Activated CD4-positive, CD25-positive, alpha-beta regulatory T cell treated with anti-CD3 and anti-CD28 coated beads, Interleukin-2, amount 50 U/mL, for 16 hours (primary cell): ENCODE measurements at regions not wholly inside any gene's neighbourhood (a gene's known extent, or its start where the extent isn't known, plus 50 kb on each side); places are given as distances from the start of the nearest gene placed in this dataset.

Experiments
- DNase-seq: peaks from one replicate; pipeline ENCODE4 v3.0.0-alpha.2; 2020; ENCODE audit warnings: low read depth, low spot score

DNA sequence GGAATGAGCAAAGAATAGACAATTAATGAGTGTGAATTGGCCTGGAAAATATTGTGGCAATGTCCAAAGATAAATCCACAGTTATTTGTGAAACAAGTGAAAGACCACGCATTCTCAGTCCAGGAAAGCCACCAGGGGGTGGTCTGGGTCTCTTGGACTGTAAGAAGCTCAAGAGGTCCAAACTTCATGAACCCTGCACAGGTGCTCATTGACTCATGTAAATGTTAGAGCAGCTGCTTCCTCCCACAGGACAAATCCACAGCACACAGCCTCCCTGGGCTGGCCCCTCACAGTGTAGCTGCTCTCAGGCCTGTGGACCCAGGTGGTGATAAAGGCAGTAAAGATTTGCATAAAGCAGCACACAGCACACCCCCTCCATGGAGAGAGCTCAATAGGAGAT, 114.0 kb downstream of the ZNF280B start:
- no peak for DNase-seq

DNA sequence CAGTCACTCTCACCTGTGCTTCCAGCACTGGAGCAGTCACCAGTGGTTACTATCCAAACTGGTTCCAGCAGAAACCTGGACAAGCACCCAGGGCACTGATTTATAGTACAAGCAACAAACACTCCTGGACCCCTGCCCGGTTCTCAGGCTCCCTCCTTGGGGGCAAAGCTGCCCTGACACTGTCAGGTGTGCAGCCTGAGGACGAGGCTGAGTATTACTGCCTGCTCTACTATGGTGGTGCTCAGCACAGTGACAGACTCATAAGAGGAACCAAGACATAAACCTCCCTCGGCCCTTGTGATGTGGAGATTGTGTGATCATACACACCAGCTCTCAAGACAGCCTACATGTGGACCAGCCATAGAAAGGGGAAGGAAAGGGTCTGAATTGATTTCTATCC, 113.3 kb downstream of the ZNF280B start:
- DNase-seq: no peak

DNA sequence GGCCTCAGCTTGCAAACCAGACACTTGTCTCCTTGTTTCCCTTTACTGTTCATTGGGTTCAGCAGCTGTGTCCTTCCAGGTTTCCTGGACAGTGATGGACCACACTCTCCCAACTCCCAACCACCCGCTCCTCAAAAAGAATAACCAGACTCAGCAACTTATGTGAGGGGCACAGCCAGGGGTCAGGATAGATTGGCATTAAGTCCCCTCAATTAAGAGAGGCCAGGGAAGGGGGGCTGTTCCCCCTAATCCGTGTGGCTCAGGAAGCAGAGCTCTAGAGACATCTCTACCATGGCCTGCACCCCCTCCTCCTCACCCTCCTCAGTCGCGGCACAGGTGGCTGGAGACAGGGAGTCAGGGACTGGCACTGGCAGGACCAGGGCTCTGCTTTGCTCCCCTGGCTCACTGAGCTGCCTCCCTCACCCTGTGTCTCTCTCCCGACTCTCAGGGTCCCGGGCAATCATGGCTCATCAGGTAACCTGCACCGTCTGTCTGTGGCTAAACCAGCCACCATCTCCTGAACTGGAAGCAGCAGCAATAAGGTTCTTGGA, 111.7 kb downstream of the ZNF280B start:
- no peak for DNase-seq

DNA sequence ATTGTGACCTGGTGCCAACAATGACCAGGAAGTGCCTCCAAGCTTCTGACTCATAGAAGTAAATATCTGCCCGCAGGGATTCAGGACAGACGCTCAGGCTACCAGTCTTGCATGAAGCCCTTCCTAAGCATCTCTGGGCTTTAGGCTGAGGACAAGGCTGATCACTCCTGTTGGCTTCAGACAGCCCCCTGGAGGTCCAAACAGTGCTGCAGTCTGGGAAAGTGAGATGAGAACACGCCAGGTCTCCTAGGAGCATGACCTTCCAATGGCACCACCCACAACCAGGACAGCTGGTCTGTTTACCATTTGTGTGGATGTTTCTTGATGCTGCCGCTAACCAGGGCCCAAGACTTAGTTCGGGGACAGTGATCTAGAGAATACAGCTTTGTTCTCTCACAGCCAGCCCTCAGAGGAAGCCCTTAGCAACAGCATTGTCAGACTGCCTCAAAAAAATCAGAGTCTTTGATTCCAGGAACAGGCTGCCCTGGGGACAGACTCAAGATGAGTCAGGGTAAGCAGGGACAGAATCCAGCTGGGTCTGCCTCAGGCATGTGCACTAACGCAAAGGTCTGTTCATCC, 111.2 kb downstream of the ZNF280B start:
- no peak for DNase-seq

DNA sequence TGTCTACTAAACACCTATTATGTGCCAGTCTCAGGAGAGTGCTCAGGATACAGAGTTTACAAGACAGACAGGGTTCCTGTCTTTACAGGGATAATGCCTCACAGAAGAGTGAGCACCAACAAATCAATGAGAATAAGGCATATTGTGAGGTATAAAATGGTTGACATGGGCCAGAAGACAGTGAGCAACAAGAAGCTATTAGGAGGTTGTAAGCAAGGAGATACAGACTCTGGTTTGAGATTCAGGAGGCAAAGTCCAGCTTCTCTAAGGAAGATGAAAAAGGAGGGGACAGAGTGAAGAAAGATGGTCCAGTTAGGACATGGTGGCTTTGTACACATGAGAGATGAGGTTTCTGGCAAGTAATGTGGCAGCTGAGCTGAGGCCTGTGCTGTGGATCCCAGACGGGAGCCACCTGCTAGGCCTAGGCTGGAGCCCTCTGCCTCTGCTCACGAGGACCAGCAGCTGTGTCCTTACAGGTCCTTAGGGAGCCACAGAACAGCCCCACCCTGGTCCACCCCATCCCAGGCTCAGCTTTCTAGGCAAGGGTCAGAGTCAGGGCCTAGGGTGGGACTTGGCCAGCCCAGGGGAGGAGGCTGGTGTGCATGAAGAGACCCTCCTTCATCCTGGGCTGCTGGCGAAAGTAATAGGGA, 110.5 kb downstream of the ZNF280B start:
- no peak for DNase-seq

DNA sequence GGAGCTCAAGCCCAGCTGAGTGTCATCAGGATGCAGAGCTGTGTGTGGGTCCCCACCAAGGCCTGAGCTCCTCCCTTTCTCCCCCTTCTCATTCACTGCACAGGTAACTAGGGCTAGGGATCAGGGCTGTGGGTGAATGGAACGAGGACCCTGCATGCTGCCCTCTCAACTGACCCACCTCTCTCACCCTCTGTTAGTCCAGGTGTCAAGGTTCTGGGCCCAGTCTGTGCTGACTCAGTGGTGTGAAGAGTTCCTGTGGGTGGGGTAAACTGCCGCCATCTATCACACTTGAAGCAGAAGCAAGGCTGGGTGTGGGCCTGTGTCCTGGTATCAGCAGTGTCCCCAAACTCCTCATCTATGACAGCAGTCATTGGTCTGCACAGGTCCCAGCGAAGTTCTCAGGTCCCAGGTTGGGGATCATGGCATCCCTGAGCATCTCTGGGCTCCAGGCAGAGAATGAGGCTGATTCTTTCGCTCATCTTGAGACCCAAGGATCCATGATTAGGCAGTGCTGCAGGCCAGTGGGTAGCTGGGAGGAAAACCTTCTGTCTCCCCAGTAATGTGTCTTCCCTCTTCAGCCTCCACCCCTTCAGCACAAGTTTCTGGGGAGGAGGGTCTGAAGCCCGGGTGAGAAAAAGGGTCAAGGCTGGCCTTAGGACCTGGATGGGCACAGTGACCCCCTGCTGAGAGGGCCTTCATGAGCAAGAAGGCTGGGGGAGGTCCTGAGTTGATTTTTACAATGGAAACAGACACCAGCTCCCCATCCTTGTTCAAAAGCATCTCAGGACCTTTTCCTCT, 109.8 kb downstream of the ZNF280B start:
- DNase-seq: no peak

DNA sequence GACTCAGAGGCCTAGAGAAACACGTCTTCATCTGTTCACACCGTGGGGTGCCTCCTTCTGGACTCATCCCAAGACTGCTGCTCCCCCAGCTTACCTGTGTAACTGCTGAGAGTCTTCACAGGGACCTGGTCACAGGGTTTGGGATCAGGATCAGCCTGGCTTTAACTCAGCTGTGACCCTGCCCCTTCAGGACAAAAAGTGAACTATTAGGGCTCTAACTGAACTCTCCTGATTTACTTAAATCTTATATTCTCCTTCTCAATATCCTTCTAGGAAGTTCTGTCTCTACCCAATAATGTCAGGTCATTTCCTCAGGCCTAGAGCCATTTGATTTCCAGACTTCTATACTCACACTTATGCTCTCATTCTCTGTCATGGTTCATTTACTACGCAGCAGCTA, 108.4 kb downstream of the ZNF280B start:
- DNase-seq: no peak

DNA sequence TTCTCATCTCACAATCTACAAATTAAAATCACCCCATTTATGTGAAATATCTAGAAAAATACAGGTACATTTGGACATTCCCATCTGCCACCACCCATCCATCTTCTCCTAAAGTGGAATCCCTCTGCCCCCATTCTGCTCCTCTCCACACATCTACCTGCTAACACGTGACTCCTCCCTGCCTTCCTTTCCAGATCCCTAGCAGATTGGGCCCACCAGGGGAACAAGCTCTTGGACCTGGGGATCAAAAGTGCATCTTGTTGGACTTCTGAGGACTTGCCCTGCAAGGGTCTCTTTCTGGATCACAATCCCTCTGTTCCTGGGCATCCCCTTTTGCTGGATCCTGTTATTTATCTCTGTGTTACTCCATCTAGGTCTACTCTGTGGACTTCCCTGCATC, 107.6 kb downstream of the ZNF280B start:
- DNase-seq: no peak

DNA sequence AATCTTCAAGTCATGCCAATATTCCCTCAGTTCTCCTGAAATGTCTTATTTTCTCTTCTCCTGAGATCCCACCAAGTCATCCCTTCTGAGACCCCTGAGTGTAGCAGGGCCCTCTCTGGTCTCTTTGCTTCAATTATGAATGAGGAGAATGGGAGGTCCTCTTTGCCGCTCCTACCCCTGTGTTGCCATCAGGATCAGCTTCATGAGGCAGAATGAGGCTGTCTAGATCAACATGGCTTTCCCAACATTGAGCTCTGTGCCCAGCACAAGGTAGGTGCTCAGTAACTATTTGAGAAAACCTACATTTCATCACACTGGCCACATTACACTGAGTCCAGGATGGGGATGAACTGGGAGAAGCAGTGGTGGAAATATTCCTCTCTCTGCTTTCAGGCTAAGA, 107.2 kb downstream of the ZNF280B start:
- DNase-seq: no peak

DNA sequence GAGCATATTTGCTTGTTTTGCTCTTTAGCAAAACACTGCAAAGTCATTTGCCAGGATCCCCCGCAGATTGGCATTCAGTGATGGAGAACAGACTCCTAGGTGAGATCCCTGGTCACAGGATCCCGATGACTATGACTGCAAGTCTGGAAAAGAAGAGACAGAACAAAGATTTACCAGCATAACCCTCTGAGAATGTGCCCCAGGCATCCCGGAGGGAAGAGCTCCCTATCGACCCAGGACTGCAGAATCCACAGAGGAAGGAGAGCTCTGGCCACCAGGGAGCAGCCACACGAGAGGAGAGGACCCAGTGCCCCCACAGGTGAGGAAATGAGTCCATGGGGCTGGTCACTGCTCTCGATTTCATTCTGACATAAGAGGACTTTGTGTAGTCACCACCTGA, 105.2 kb downstream of the ZNF280B start:
- DNase-seq: no peak

DNA sequence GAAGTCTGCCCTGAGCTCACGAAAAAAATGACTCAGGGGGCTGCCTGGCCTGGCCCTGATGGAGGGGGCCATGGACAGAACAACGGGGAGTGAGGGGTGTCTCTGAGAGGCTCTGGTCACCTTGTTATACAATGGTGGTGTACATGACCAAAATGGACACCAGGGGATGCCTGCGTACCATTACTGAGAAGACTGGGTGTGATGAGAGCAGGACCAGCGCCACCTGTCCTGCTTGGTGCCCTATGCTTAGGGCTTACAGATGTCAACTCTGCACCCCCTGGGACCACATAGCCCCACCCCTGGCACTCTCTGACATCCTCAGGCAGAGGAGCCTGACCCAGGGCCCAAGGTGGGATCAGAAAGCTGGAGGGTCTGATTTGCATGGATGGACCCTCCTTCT, 104.8 kb downstream of the ZNF280B start:
- DNase-seq: no peak

DNA sequence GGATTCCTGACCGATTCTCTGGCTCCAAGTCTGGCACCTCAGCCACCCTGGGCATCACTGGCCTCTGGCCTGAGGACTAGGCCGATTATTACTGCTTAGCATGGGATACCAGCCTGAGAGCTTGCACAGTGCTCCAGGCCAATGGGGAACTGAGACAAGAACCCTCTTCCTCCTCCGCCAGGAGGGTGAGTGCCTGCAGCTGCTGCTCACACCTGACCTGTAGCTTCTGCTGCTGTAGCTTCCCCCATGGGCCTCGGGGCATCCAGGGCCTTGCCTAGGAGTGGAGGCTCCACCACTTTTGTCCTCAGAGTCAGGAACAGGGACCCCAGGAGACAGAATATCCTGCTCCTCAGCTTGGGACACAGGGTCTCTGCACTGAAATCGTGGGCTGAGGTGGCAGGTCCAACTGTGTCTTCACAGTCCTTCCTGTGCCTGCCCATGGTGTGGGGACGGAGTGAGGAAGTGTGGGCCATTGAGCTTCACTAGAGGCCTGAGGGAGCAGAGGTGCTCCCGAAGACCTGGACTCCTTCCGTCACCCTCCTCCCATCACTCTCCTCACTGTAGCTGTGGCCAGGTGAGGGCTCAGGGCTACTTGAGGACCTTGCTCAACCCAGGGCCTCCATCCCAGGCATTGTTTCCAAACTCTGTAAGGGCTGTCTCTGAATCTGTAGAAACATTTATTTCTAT, 103.8 kb downstream of the ZNF280B start:
- no peak for DNase-seq

DNA sequence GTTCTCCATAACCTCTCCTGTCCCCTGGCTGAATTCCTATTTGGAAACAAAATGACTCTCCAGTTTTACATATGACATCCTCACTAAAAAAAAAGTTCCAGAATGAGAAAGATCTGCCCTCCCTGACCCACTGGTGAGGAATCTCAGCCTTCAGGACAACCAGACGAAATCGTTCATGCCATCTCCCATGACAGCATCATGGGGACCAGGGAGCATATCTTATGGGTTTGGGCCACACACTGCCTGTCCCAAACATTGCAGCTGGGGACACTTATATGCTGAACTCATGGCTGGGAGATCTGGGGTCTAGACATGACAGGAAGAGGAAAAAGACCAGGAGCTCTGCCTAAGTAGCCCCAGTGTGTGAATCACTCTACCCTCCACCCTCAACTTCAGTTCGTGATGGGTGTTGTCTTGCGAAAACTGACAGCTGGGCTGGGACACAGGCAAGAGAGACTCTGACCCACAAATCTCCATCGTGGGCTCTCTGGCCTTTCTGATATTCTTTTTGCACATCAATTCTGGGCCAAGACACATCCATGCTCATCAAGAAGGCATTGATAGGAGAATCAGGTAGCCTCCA, 102.0 kb downstream of the ZNF280B start:
- DNase-seq: no peak

DNA sequence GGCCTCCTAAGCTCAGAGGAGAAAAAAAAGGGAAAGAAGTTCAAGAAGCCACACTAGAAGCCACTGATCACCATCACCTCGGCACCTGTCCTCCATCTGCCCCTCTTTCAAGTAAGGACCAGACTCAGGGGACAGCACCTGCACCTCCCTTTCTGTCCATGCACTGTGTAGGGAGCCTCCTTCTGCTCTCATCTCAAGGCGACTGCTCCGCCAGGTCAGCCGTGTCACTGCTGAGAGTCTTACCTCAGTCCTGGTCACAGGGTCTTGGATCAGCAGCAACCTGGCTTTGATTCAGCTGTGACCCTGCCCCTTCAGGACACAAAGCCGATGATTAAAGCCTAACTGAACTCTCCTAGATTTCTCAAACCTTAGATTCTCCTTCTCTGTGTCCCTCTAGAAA, 101.5 kb downstream of the ZNF280B start:
- DNase-seq: no peak

DNA sequence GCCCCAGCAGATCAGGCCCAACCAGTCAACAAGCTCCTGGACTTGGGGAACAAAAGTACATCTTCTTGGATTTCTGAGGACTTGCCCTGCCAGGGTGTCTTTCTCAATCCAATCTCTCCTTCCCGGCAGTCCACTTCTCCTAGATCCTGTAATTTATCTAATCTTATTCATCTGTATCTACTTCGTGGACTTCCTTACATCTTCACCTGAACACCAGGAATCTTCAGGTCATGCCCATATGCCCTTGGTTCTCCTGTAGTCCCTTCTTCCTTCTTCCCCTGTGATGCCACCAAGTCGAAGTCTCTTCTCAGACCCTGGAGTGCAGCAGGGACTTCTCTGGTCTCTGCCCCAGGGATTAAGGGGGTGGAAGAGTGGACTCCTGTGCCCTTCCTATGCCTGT, 100.3 kb downstream of the ZNF280B start:
- DNase-seq: no peak

DNA sequence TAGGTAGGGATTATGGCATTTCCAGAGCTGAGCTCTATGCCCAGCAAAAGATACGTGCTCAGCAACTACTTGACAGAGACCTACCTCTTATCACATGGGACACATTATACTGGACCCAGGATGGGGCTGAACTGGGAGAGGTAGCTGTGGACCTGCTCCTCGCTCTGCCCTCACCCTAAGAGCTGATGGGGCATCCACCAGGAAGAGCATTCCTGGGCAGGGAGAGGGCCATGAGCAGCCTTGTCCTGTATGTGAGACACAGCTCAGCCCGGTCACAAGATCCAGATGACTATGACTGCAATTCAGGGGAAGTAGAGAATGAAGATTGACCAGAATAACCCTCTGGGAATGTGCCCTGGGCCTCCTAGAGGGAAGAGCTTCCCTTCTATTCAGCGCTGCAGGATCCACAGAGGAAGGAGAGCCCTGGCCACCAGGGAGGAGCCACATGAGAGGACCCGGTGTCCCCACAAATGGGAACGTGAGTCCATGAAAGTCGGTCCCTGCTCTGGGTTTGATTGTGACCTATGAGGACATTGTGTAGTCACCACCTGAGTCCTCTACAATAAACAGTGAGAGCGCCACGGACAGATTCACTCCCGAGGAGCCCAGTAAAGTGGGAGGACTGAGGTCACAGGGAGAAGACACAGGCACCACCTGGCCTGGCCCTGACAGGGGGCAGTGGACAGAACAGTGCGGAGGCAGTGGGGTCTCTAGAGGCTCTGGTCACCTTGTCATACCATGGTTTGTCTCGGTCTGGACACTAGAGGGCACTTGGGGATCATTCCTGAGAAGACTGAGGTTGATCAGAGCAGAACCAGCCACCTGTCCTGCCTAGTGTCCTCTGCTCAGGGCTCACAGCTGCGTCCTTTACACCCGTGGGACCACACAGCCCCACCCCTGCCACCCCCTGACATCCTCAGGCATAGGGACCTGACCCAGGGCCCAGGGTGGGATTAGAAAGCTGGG, 99.5 kb downstream of the ZNF280B start:
- DNase-seq: no peak

DNA sequence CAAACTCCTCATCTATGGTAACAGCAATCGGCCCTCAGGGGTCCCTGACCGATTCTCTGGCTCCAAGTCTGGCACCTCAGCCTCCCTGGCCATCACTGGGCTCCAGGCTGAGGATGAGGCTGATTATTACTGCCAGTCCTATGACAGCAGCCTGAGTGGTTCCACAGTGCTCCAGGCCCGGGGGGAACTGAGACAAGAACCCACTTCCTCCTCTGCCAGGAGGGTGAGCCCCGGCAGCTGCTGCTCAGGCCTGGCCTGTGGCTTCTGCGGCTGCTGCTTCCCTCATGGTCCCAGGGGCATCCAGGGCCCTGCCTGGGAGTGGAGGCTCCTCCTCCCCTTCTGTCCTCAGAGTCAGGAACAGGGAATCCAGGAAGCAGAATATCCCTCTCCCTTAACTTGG, 98.4 kb downstream of the ZNF280B start:
- DNase-seq: no peak

DNA sequence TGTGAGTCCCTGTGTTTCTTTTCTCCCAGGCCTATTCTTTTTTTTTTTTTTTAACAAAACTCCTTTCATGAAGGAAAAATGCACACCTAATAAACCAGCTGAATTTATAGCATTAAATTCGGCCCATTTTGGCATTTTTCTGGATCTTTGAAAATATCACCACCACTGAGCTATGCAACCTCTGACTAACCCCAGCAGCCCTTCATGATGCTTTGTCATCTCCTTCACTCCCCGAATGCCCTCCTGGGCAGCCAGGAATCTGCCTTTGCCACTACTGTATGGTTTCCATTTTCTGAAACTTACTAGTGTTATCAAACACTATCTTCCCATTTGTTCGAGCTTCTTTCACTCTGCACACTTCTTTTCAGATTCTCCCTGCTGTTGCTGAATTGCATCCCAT, 97.9 kb downstream of the ZNF280B start:
- DNase-seq: no peak

DNA sequence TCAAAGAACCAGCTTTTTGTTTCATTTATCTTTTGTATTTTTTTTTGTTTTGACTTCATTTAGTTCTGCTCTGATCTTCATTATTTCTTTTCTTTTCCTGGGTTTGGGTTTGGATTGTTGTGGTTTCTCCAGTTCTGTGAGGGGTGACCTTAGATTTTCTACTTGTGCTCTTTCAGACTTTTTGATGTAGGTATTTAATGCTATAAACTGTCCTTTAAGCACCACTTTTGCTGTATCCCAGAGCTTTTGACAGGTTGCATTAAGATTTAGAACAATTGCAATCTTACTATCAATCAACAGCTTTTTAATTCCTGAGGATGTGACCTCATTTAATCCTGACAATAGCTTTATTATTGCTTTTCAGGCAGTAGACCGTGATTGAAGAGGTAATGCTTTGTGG, 94.3 kb downstream of the ZNF280B start:
- no peak for DNase-seq

DNA sequence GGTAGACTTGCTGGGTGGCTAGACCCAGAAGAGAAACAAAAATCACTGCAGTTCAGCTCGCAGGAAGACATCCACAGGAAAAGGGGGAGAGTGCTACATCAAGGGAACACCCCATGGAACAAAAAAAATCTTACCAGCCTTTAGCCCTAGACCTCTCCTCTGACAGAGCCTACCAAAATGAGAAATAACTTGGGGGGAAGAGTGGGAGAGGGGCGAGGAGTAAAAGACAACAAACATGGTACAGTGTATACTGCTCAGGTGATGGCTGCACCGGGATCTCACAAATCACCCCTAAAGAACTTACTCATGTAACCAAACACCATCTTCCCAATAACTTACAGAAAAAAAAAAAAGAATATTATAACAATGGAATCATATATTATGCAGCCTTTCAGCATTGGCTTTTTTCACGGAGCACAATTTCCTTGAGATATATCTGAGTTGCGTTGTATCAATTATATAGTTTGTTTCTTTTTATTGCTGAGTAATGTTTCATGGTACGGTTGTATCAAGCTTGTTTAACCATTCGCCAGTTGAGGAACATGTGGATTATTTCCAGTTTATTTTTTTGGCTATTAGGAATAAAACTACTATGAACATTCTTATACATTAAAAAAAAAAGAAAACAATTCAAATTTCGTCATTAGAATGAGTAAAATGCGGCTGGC, 90.9 kb downstream of the ZNF280B start:
- DNase-seq: no peak
